OCI-LY1 (cell line): ENCODE measurements at regions not wholly inside any gene's neighbourhood (a gene's known extent, or its start where the extent isn't known, plus 50 kb on each side); places are given as distances from the start of the nearest gene placed in this dataset.
"Not testable (repeated sequence)": the region's sequence is repeated elsewhere in the genome, so short reads cannot be mapped to it uniquely, and the experiment has no call there.

Source experiments
- H2AFZ ChIP-seq: fragments of 200-600 bp; sonication (generic), shearing (Covaris generic); 2 replicates; pipeline ENCODE4 v1.6.0; 2014; ENCODE audit warnings: antibody characterized with exemption, mild to moderate bottlenecking, low read length
- H3F3A ChIP-seq: fragments of 200-600 bp; sonication (generic), shearing (Covaris generic); 2 replicates; pipeline ENCODE4 v1.6.0; 2014; ENCODE audit warnings: mild to moderate bottlenecking, antibody characterized with exemption, low read length, moderate library complexity; ENCODE audit not compliant: insufficient read depth
- H3K27ac ChIP-seq: fragments of 200-600 bp; sonication (generic); 2 replicates; pipeline ENCODE4 v1.5.1; 2014; ENCODE audit warnings: low read length, mixed run types, mild to moderate bottlenecking, low read depth; ENCODE audit not compliant: poor library complexity, severe bottlenecking
- H3K27me3 ChIP-seq: fragments of 200-600 bp; sonication (generic); 2 replicates; pipeline ENCODE4 v1.6.0; 2014; ENCODE audit warnings: antibody characterized with exemption, mild to moderate bottlenecking, low read length, moderate library complexity; ENCODE audit not compliant: insufficient read depth
- H3K36me3 ChIP-seq: fragments of 200-600 bp; sonication (generic); 2 replicates; pipeline ENCODE4 v1.6.1; 2014; ENCODE audit warnings: mild to moderate bottlenecking, antibody characterized with exemption, low read length, moderate library complexity, mixed read lengths; ENCODE audit not compliant: insufficient read depth
- H3K4me1 ChIP-seq: fragments of 200-600 bp; sonication (generic); 2 replicates; pipeline ENCODE4 v1.5.1; 2014; ENCODE audit warnings: mild to moderate bottlenecking, low read length, moderate library complexity; ENCODE audit not compliant: insufficient read depth, severe bottlenecking
- H3K4me2 ChIP-seq: fragments of 200-600 bp; sonication (generic), shearing (Covaris generic); 2 replicates; pipeline ENCODE4 v1.6.1; 2014; ENCODE audit warnings: low read length
- H3K4me3 ChIP-seq: fragments of 200-600 bp; sonication (generic); 2 replicates; pipeline ENCODE4 v1.5.1; 2014; ENCODE audit warnings: low read length, low read depth, mild to moderate bottlenecking, mixed read lengths; ENCODE audit not compliant: poor library complexity, severe bottlenecking
- H3K79me2 ChIP-seq: fragments of 200-600 bp; shearing (Covaris generic); 2 replicates; pipeline ENCODE4 v1.6.1; 2016; ENCODE audit warnings: mixed run types, low read length, mixed read lengths; ENCODE audit not compliant: insufficient read depth
- H3K9ac ChIP-seq: fragments of 200-600 bp; sonication (generic), shearing (Covaris generic); 2 replicates; pipeline ENCODE4 v1.6.1; 2014; ENCODE audit warnings: mild to moderate bottlenecking, low read length, mixed read lengths
- H3K9me2 ChIP-seq: fragments of 200-600 bp; sonication (generic), shearing (Covaris generic); 2 replicates; pipeline ENCODE4 v1.6.1; 2014; ENCODE audit warnings: low read depth, mild to moderate bottlenecking, low read length, mixed read lengths
- H3K9me3 ChIP-seq: fragments of 200-600 bp; shearing (Covaris generic); 2 replicates; pipeline ENCODE4 v1.6.1; 2014; ENCODE audit warnings: low read length, mixed read lengths
- H4K20me1 ChIP-seq: fragments of 200-600 bp; sonication (generic), shearing (Covaris generic); 2 replicates; pipeline ENCODE4 v1.6.0; 2016; ENCODE audit warnings: mild to moderate bottlenecking, low read length; ENCODE audit not compliant: insufficient read depth
- CTCF ChIP-seq: fragments of 200-600 bp; sonication (generic), shearing (Covaris generic); IDR thresholded peaks from 2 replicates; pipeline ENCODE4 v1.5.1; 2017; ENCODE audit warnings: mild to moderate bottlenecking, antibody characterized with exemption, low read length, moderate library complexity, mixed read lengths
- EZH2 ChIP-seq: fragments of 200-600 bp; sonication (generic), shearing (Covaris generic); IDR thresholded peaks from 2 replicates; pipeline ENCODE4 v1.8.0; 2017; ENCODE audit warnings: borderline replicate concordance, mixed run types, mild to moderate bottlenecking, antibody characterized with exemption, low read length, moderate library complexity, mixed read lengths

GRCh38 chr7:69295977-69296376 lies 302.3 kb upstream of the AUTS2 start:
- no peaks in the 10 kb centered on the region for H3K36me3 ChIP-seq
- TF ChIP-seq EZH2 = no peak
- H3F3A ChIP-seq = no peaks in the 10 kb centered on the region
- no peaks in the 10 kb centered on the region for H4K20me1 ChIP-seq
- H3K9me3 ChIP-seq = no peaks in the 10 kb centered on the region
- no peak overlapping the region for H3K27ac ChIP-seq
- no peak overlapping the region for H3K9ac ChIP-seq
- no peak overlapping the region for H3K4me2 ChIP-seq
- H3K4me1 ChIP-seq = no peaks in the 10 kb centered on the region
- no peak overlapping the region for H2AFZ ChIP-seq
- 0 out of 2 replicates have a peak, but pooled peaks cover 5% of the 10 kb centered on the region for H3K27me3 ChIP-seq
- H3K4me3 ChIP-seq = no peak overlapping the region
- no peaks in the 10 kb centered on the region for H3K79me2 ChIP-seq
- H3K9me2 ChIP-seq = no peaks in the 10 kb centered on the region

- Histone ChIP-seq H3F3A (no peaks in the 10 kb centered on the region), H4K20me1 (no peaks in the 10 kb centered on the region), H3K9ac (no peak overlapping the region), H3K4me2 (no peak overlapping the region), H3K36me3 (no peaks in the 10 kb centered on the region), H3K79me2 (no peaks in the 10 kb centered on the region), H3K27me3 (no peaks in the 10 kb centered on the region), H3K9me3 (no peaks in the 10 kb centered on the region), H3K4me3 (no peak overlapping the region), H3K9me2 (no peaks in the 10 kb centered on the region), H2AFZ (no peak overlapping the region), H3K27ac (no peak overlapping the region), H3K4me1 (no peaks in the 10 kb centered on the region)
- no peak for TF ChIP-seq CTCF
- no peak for TF ChIP-seq EZH2
Observed at GRCh38 chr7:69301253-69301652, 297.0 kb upstream of the AUTS2 start.

GRCh38 chr7:69309601-69310000 lies 288.7 kb upstream of the AUTS2 start:
- Histone ChIP-seq H2AFZ (no peak overlapping the region), H3K36me3 (no peaks in the 10 kb centered on the region), H3K27me3 (peaks cover 7% of the 10 kb centered on the region; the same call in 1 of the 2 replicates), H3K79me2 (no peaks in the 10 kb centered on the region), H3K4me3 (no peak overlapping the region), H3K9me2 (no peaks in the 10 kb centered on the region), H4K20me1 (no peaks in the 10 kb centered on the region), H3K9me3 (no peaks in the 10 kb centered on the region), H3K9ac (no peak overlapping the region), H3K27ac (no peak overlapping the region), H3F3A (no peaks in the 10 kb centered on the region), H3K4me1 (no peaks in the 10 kb centered on the region), H3K4me2 (no peak overlapping the region)
- no peak for TF ChIP-seq CTCF
- TF ChIP-seq EZH2 = no peak

GRCh38 chr7:69311489-69311888 lies 286.8 kb upstream of the AUTS2 start:
- H3K9me2 ChIP-seq = no peaks in the 10 kb centered on the region
- no peaks in the 10 kb centered on the region for H3K4me1 ChIP-seq
- H3K4me3 ChIP-seq = no peak overlapping the region
- no peak overlapping the region for H3K27ac ChIP-seq
- no peaks in the 10 kb centered on the region for H4K20me1 ChIP-seq
- peaks cover 7% of the 10 kb centered on the region; the same call in 1 of the 2 replicates for H3K27me3 ChIP-seq
- H2AFZ ChIP-seq = no peak overlapping the region
- H3K36me3 ChIP-seq = no peaks in the 10 kb centered on the region
- no peaks in the 10 kb centered on the region for H3F3A ChIP-seq
- no peaks in the 10 kb centered on the region for H3K79me2 ChIP-seq
- TF ChIP-seq CTCF (no peak), EZH2 (no peak)
- no peak overlapping the region for H3K4me2 ChIP-seq
- no peaks in the 10 kb centered on the region for H3K9me3 ChIP-seq
- H3K9ac ChIP-seq = no peak overlapping the region

GRCh38 chr7:69313852-69314251 lies 284.4 kb upstream of the AUTS2 start:
- not testable (repeated sequence) for H3K36me3 ChIP-seq, H3K4me2 ChIP-seq, H3K9me3 ChIP-seq, H3K9me2 ChIP-seq, H4K20me1 ChIP-seq, H3K4me1 ChIP-seq, H3K4me3 ChIP-seq, H3F3A ChIP-seq, H3K27me3 ChIP-seq, H2AFZ ChIP-seq, H3K27ac ChIP-seq, H3K79me2 ChIP-seq, H3K9ac ChIP-seq
